Left forelimb (tissue), 1 donor: ENCODE measurements at regions not wholly inside any gene's neighbourhood (a gene's known extent, or its start where the extent isn't known, plus 50 kb on each side); places are given as distances from the start of the nearest gene placed in this dataset.
"Not testable (repeated sequence)": the region's sequence is repeated elsewhere in the genome, so short reads cannot be mapped to it uniquely, and the experiment has no call there.

ENCODE experiments used
- DNase-seq: peaks from one replicate; pipeline ENCODE4 v3.0.0-alpha.2; 2018; ENCODE audit warnings: low spot score

DNA sequence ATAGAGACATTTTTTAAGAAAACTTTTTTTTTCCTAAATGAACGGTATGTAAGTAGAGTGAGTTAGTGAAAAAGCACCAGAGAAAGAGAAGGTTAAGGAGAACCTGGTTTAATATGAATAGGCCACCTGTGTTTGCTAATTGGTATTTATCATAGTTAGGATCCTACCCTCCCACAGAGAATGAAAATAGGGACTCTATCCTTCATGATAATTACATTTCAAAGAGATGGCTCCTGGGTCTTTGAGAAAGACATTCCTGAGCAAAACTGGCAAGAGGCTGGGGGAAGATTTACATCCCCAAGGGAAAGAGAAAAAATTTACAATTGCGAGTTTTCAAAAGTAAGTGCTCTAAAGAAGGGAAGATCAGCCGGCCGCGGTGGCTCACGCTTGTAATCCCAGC is 1284.5 kb downstream of the SLITRK1 start:
- DNase-seq, result no peak

DNA sequence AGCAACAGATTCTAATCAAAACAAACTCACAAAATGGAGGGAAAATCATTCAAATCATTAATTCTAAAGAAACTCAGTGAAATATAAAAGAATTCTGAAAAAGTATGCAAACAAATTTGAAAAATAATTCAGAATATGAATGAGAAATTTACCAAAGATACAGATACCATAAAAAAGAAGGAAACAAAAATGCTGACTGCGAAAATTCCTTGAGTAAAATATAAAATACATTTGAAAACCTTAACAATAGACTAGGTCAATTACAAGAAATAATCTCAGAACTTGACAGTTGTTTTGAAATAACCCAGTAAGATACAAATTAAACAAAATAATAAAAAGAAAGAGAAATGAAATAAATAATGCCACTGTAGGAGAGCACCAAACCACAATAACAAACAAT is 1289.0 kb downstream of the SLITRK1 start:
- DNase-seq, result no peak

DNA sequence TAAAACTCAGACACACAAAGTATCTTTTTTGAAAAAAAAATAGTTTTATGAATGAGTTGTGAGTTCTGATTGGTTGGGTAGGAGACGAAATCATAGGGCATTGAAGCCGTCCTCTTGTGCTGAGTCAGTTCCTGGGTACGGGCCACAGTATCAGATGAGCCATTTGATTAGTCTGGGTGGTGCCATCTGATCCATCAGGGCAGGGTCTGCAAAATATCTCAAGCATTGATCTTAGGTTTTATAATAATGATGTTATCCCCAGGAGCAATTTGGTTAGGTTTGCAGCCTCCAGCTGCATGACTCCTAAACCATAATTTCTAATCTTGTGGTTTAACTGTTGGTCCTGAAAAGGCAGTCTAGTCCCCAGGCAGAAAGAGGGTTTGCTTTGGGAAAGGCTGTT is 1310.6 kb downstream of the SLITRK1 start:
- DNase-seq, result no peak

DNA sequence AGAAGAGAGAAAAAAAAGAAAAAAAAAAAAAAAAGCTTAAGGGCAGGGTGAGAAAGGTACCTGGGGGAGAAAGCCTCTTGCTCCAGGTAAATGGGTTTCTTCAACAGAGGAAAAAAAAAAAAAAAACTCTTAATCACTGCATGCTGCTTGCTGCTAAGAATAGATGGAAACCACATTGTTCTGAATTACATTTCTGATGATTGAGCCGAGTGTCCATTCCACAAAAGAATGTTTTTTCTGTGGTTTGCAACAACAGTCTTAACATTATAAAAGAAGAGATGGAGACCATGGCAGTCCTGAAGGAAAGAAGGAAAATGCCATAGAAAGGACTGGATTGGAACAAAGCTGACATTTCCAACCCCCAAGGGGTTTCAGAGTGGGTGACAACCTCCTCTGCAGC is 1312.7 kb downstream of the SLITRK1 start:
- no peak for DNase-seq

DNA sequence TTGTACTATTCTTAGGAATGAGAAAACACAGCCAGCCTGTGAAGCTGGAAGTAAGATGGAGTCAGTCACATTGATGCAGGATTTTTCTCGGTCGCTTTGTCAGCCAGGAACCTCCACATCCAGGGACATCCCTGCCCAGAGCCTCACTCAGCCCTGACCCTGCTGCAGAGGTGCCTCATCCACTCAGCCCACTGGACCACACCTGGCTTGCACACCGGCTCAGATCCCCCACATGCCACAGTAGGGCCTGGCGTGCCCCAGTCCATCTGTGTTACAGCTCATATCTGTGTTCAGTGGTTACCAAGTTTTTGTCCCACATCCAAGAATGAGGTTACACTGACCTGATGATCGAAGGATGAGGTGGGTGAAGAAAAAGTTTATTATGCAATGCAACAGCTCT is 1315.4 kb downstream of the SLITRK1 start:
- DNase-seq, result no peak

DNA sequence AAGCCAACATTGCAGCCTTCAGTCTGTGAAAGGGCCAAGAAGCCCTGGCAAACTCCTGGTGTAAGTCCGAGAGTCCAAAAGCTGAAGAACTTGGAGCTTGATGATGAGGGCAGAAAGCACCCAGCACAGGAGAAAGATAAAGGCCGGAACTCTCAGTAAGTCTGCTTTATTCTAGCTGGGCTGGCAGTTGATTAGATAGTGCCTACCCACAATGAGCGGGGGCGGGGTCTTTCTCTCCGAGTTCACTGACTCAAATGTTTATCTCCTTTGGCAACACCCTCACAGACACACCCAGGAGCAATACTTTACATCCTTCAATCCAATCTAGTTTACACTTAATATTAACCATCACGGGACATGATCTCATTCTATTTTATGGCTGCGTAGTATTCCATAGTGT is 1317.1 kb downstream of the SLITRK1 start:
- DNase-seq, result no peak

DNA sequence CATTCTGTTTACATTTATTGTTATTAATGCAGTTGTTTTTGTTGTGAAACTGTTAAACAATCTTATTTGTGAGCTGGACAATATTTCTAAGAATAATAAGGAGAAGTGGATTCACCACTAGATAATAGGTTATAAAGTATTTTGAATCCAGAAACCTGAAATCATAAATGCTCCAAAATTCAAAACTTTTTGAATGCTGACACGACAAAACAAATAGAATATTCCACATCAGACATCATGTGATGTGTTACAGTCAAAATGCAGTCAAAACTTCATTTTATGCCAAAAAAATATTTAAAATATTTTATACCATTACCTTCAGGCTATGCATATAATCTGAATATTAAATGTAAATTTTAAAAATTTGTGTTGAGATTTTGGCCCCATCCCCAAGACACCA is 1321.4 kb downstream of the SLITRK1 start:
- DNase-seq, result no peak

DNA sequence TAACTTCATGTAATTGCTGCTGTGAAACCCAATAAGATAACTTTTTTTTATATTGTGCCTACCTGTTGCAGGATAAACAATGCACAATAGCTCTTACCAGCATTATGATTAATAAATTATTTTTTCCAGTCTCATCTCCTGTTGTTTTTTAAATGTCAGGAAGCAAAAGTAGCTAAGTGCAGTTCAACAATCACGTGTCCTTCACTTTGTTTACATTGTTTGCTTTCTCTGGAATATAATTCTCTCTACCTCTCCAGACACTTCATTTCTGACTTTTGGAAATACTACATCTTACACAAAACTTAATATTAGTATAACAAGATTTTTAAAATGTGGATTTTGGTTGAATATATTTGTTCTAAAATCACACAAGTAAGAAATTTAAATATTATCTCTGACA is 1359.4 kb downstream of the SLITRK1 start:
- no peak for DNase-seq

DNA sequence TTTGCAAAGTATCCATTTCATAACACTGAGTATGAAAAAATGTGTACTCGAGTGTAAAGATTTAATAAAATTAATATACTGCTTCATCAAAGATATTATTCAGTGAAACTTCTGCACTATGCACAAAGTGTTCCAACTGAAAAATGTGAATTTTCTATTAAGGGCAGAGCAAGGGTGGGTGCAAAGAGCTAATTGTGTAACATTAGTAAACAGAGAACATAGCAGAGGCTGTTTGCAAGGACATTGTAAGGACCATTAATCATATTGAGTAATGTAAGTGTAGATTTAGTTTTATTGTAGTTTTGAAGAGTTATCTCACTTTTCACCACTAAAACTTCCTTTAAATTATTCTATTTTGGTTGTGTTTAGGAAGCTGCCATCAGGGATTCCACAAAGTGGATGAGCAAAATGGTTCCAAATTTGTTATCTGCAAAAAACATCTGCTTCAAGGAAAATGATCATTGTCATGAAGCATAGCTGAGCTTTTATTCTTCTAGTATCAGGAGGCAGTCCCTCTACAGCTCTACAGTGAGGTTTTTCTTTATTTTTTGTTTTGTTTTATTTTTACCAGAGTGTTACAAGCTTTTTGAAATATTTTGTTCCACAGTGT is 1375.4 kb downstream of the SLITRK1 start:
- no peak for DNase-seq

DNA sequence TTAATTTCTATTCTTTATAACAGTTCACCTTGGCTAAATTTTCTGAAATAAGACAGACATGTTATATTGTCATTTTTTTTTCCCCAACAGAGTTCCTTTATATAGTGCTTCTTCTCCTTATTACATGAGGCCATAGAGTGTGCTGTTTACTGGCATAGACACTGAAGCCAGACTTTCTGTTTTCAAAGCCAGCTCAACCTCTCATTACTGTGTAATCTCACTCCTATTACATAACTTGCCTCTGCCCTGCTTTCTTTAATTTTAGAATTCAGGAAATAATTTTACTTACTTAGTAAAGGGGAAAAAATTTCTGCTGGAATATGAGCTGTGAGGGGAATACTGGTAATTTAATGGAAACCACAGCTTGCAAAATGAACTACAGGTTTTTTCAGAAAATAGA is 1380.4 kb downstream of the SLITRK1 start:
- DNase-seq, result no peak

DNA sequence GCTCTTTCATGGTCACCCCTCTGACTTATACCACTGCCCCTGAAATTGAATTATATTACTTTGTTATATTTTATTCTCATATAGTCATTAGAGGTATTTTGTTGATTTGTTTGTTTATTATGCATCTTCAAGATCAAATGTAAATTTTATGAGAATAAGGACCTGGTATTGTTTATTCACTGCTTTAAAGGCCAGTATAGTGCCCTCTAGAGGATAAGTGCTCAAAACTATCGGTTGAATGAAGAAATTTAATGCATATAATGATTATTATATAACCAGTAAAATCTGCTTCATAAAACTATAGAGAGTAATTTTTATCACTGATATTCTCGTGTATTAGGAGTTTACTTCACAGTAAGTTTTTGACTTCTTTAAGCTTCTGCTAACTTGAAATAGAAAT is 1401.9 kb downstream of the SLITRK1 start:
- no peak for DNase-seq

DNA sequence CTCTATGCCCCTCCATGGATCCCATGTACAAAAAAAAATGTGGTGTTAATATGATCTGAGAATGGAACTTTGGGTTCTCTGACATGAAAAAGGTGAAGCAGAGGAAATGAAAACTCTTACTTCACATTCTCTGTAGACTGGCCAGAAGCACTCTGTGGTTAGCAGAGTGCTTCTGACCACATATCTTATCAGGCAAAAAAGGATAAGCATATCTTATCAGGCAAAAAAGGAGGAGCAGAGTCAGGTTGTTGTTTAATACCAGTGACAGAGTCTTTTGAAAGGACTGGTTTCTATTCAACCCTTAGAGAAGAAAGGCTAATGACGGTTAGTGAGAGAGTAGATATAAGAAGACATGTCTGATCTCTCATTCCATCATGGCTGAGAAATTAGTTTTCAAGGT is 1404.8 kb downstream of the SLITRK1 start:
- no peak for DNase-seq

DNA sequence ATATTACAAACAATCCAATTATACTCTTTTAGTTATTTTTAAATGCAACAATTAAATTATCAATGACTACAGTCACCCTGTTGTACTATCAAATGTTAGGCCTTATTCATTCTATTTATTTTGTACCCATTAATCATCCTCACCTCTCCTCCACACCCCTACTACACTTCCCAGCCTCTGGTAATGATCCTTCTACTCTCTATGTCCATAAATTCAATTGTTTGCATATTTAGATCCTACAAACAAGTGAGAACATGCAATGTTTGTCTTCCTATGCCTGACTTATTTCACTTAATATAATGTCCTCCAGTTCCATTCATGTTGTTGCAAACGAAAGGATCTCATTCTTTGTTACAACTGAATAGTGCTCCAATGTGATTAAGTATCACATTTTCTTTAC is 1414.6 kb downstream of the SLITRK1 start:
- DNase-seq, result no peak

DNA sequence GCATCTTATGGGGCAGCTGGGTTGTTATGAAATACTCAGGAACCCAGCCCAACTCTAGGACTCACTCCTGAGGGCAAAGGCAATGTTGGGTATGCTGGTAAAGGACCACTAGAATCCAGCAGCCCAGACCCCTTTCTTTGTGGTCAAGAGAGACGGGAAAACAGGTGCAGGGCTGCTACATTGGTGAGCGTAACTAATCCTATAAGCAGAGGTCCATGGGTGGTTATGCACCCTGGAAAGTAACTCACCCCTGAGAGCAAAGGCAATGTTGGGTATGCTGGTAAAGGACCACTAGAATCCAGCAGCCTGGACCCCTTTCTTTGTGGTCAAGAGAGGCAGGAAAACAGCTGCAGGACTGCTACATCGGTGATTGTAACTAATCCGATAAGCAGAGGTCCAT is 1422.7 kb downstream of the SLITRK1 start:
- not testable (repeated sequence) for DNase-seq

DNA sequence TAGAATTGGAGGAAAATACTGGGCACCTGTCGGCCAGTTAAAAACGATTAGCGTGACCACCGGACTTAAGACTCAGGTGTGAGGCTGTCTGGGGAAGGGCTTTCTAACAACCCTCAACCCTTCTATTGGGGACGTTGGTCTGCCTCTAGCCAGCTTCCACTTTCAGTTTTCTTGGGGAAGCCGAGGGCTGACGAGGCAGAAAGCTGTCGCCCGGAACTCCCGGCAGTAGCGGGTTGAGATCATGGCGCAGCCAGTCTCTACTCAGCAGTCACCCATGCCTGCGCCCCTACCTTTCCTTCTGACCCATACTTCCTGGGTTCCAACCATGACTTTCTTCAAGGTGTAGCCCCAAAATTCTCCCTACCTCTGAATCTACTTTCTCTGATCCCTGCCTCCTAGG is 1424.1 kb downstream of the SLITRK1 start:
- no peak for DNase-seq

DNA sequence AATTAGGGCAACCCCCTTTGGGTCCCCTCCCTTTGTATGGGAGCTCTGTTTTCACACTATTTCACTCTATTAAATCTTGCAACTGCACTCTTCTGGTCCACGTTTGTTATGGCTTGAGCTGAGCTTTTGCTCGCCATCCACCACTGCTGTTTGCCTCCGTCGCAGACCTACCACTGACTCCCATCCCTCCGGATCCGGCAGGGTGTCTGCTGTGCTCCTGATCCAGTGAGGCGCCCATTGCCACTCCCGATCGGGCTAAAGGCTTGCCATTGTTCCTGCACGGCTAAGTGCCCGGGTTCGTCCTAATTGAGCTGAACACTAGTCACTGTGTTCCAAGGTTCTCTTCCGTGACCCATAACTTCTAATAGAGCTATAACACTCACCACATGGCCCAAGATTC is 1424.7 kb downstream of the SLITRK1 start:
- DNase-seq, result not testable (repeated sequence)

DNA sequence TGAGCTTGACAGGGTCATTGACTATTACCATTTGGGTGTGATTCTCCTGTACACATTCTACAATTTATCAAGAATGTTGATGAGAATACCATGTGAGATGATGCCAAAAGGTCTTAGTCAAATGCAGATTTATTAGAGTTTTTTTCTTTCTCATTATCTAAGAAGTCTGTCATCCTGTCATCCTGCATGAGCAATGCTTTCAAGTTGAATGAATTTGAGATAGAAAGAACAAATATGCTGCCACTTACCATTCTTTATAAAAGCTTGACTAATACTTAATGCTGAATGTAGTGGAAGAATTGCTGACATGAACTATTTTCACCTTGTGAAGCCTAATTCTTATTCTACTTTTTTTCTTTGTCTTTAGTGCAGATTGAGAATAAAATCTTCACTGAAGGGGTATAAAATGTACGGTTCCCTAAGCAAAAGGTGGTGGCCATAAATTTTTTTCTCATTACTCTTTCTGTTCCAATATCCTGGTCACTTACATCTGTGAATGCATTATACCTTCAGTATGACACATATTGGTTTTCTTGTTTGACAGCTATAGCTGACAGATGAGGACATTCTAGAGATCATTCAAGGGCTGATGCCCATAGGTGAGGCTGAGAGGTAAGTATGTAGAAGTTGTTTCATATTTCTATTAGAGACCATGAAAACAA is 1434.7 kb downstream of the SLITRK1 start:
- no peak for DNase-seq

DNA sequence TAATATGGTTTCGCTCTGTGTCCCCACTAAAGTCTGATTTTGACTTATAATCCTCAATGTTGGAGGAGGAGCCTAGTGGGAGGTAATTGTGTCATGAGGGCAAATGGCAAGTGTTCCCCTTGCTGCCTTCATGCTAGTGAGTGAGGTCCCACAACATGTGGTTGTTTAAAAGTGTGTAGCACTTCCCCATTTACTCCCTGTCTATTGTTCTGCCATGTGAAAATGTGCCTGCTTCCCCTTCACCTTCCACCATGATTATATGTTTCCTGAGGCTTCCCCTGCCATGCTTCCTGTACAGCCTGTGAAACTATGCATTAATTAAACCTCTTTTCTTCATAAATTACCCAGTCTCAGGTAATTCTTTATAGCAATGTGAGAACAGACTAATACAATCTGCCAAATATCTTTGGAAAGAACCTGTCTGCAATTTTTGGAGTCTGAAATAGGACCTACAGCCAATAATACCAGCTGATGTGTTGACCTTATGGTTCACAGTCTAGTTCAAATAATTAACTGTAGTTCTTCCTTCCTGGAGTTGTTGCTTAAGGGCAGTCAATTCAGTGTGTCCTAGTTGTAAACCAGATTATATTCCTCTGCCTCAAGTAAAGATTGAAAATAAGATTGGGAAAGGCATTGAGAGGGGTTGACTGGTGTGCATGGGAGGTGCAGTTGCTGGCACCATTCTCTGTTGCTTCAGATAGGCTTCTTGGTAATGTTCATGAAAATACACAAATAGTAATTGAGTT is 1442.9 kb downstream of the SLITRK1 start:
- DNase-seq, result no peak

DNA sequence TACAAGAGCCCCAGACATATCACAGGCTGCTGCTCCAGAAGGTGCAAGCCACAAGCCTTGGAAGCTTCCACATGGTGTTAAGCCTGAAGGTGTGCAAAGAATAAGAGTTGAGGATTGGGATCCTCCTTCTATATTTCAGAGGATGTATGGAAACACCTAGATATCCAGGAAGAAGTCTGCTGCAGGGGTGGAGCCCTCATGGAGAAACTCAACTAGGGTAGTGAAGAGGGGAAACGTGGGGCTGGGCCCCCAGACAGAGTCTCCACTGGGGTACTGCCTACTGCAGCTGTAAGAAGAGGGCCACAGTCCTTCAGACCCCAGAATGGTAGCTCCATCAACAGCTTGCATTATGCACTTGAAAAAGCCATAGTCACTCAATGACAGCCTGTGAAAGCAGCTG is 1444.0 kb downstream of the SLITRK1 start:
- no peak for DNase-seq

DNA sequence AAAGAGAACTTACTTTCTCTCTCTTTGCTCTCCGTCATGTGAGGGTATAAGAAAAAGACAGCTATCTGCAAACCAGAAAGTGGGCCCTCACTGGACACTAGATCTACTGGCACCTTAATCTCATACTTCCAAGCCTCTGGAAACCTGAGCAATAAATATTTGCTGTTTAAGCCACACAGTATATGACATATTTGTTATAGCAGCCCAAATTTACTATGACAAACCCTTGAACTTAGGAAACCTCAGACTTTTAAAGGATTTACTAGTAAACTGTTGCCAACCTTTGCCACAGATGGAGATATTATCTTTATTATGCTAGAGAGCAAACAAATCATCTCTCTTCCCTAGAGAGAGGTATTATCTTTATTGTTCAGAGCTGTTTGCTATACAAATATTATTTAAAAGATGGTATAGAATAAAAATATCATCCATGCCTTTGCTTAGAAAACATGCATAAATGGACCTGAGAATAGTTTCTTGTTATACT is 1446.1 kb downstream of the SLITRK1 start:
- DNase-seq, result no peak

DNA sequence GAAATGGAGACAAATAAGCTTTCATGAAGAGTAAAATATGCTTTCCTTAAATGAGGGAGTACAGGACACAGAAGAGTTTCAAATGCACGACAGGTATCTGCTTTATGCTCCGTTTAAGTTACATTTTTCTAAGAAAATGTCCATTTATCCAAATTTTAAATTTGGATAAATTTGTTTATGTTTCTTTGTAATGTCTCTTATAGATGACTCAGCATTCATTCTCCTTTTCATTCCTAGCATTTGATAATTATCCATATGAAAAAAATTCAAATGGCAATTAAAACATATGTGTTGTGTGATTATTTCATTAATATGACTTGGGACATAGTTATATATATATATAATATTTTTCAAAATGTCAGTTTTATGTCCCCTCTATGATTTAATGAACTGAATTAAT is 1449.3 kb downstream of the SLITRK1 start:
- no peak for DNase-seq

DNA sequence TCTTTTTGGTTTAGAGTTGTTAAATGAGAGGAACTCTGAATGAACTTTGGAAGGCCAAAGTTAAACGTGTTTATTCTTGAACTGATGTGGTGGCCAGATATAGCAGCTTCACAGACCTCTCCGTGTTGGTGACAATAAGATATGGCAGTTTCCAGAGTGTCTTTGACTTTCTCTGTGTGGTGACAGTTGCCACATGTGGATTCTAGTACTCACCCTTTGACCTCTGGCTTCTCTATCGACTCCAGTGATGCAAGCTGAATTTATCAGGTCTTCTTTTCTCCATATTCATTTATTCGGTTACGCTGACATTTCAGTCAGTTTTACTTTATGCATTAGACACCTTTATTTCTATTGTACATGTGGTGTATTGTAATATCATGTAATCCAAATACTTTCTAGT is 1469.5 kb downstream of the SLITRK1 start:
- no peak for DNase-seq

DNA sequence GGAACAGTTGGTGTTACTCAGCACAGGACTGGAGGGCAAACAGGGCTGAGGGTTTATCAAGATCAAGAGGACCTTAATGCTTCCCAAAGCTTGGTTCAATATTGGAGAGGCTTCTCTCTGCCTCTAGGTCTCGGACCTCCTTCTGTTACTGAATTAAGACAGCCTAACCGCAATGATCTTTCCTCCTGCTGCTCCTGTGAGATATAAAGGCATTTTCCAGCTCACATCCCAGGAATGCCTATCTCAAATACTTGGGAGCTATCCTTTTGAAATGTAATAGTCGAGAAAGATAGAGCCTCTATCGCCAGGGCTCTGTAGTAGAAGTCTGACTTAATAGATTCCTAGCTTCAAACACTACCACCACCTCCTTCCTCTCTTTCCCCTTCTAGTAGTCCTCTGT is 1475.0 kb downstream of the SLITRK1 start:
- DNase-seq, result no peak
